GM12865 (cell line): ENCODE measurements at regions not wholly inside any gene's neighbourhood (a gene's known extent, or its start where the extent isn't known, plus 50 kb on each side); places are given as distances from the start of the nearest gene placed in this dataset.
A peak's percentile ranks its signal among the peaks of the same experiment; 100 is the strongest.

Experiments
- DNase-seq: peaks from one replicate; pipeline ENCODE4 v3.0.0; 2010; ENCODE audit warnings: low read depth
- H3K4me3 ChIP-seq: 2 replicates; pipeline ENCODE4 v1.5.1; 2011; ENCODE audit warnings: mild to moderate bottlenecking, low read depth, low read length, control low read depth
- CTCF ChIP-seq: IDR thresholded peaks from 2 replicates; pipeline ENCODE4 v1.5.1; 2011; ENCODE audit warnings: low read length, control low read depth, low read depth, inconsistent platforms; ENCODE audit not compliant: insufficient read depth; ENCODE audit errors: missing control alignments

DNA sequence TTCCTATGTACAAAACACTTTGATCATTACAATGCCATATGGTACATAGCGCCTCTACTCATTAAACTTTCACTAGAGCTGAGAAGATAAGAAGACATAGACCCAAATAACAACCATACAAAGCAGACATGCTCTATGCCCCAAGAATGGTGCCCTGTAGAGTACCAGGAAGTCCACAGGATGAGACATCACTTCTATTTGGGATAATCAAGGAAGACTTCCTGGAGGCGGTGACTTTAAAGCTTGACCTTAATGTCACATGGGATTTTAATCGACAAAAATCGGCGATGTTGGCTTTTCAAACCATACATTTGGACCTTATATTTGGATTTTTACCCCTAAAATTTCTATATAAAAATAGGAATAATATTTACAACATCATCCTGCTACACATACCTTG, 224.3 kb upstream of the MAP3K1 start:
- no peak for DNase-seq
- no peak overlapping the region for H3K4me3 ChIP-seq
- TF ChIP-seq CTCF: no peak

DNA sequence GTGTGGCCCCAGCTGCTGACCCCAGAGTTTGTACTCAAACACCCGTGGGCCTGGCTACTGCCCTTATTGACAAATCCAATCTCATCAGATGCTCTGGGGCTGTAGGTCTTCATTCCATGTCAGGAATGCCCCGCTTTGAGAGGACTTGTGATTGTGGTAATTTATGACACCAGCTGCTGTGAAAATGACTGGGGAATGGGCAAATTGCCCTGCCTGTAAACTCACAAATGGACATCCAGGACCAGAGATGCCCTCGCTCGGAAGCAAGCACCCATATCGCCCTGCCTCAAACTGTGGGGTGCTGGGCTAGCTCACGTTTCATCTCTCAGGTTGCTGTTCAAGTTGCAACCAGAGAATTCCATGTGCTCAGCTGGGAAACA, 225.9 kb upstream of the MAP3K1 start:
- no peak for DNase-seq
- TF ChIP-seq CTCF: no peak
- H3K4me3 ChIP-seq: peak overlapping the region; percentile 13

DNA sequence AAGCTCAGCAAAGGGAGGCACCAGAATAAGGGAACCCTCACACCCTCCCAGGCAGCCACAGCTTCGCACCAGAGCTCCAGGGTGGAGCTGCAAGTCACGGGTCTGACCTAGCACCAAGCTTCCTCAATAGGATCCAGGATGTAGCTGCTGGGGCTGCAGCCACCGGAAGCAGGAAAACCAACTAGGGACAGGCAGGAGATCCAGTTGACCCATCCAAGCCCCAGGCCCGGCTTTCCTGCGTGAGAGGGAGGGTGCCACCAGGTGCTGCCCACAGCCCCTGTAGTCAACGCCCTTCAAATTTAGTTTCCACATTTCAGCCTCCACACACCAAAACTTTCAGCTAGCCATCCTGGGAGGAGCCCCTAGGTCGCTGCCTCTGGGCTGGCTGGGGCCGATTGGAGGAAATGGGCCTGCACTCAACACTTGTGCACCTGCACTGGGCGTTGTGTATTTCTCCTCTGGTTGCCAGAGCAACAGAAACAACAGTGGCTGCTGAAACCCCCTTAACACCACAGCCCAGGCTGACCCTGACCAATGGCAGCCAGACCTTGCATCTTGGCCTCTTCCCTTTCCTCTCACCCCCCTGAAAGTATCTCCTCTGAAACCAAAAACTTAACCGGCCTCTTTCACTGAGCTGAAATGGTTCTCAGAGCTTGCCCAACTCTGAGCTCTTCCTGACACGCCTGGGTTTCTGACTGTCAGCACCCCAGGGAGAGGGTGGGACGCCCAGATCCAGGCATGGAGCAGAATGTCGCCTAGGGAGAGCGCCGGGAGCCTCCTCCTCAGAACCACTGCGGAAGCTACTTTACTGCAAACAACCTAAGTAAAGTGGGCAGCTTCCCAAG, 226.5 kb upstream of the MAP3K1 start:
- peak; percentile 98 for DNase-seq
- TF ChIP-seq CTCF: no peak
- H3K4me3 ChIP-seq: peak overlapping the region; percentile 13

GRCh38 chr5:56588131-56588487, 227.2 kb upstream of the MAP3K1 start:
- DNase-seq: no peak
- H3K4me3 ChIP-seq: no peak overlapping the region
- no peak for TF ChIP-seq CTCF

- TF ChIP-seq CTCF: no peak
- no peak overlapping the region for H3K4me3 ChIP-seq
- DNase-seq: no peak
Measured at GRCh38 chr5:56587381-56588130, 227.8 kb upstream of the MAP3K1 start.

DNA sequence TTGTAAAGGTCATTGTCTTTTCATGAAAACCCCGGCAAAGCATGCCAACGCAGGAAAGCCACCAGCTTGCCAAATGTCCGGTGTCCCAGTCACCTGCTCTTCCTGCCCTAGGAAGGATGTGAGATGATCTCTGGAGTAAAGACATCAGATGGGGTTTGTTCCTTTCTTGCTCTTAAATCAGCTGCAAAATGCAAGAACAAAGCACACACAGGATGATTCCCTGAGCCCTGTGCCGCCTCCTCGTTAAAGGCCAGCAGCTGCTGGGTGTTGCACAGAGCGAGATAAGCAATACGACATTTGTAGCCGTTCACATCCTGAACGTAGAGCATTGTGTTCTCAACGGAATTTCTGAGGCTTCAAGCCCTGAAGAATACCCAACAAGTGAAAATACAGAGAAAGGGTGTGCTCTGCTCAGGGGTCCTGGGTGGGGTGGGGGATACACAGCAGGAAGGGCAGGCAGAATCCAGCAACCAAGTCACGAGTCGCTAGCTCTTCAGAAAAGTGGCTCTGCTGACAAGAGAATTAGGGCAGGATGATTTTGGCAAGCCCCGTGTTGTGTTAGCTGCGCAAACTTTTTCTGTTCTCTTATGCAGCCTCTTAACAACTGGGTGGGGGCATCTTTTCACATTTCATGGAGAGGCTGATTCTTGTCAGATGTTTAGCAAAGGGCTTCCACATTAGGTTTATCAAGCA, 229.2 kb upstream of the MAP3K1 start:
- TF ChIP-seq CTCF: no peak
- H3K4me3 ChIP-seq: no peak overlapping the region
- no peak for DNase-seq
